Mesendoderm (in vitro differentiated cells): ENCODE measurements at regions not wholly inside any gene's neighbourhood (a gene's known extent, or its start where the extent isn't known, plus 50 kb on each side); places are given as distances from the start of the nearest gene placed in this dataset.
"Not testable (repeated sequence)": the region's sequence is repeated elsewhere in the genome, so short reads cannot be mapped to it uniquely, and the experiment has no call there.

ENCODE experiments used
- DNase-seq: peaks from one replicate; pipeline ENCODE4 v3.0.0; 2013
- H2AK5ac ChIP-seq: 2 replicates; pipeline ENCODE4 v1.6.1; 2013; ENCODE audit warnings: low read length, inconsistent platforms
- H2BK120ac ChIP-seq: 2 replicates; pipeline ENCODE4 v1.6.1; 2013; ENCODE audit warnings: low read depth, mild to moderate bottlenecking, low read length, moderate library complexity, mixed read lengths
- H2BK15ac ChIP-seq: replicated peaks from 2 replicates; pipeline ENCODE4 v1.6.1; 2013; ENCODE audit warnings: low read depth, mild to moderate bottlenecking, moderate library complexity
- H2BK5ac ChIP-seq: 2 replicates; pipeline ENCODE4 v1.6.1; 2013; ENCODE audit warnings: low read length, inconsistent platforms
- H3K18ac ChIP-seq: 2 replicates; pipeline ENCODE4 v1.6.1; 2013; ENCODE audit warnings: mild to moderate bottlenecking, low read length, mixed read lengths
- H3K23ac ChIP-seq: one replicate; pipeline ENCODE4 v1.6.1; 2013; ENCODE audit warnings: low read length
- H3K27ac ChIP-seq: 2 replicates; pipeline ENCODE4 v1.5.1; 2013; ENCODE audit warnings: low read depth, mild to moderate bottlenecking, inconsistent platforms, low read length, moderate library complexity
- H3K27me3 ChIP-seq: 2 replicates; pipeline ENCODE4 v1.6.1; 2013; ENCODE audit warnings: low read length, control low read depth, mild to moderate bottlenecking, inconsistent platforms; ENCODE audit not compliant: insufficient read depth, poor library complexity
- H3K36me3 ChIP-seq: 2 replicates; pipeline ENCODE4 v1.6.1; 2013; ENCODE audit warnings: low read length, inconsistent platforms; ENCODE audit not compliant: control insufficient read depth, insufficient read depth
- H3K4ac ChIP-seq: one replicate; pipeline ENCODE4 v1.6.1; 2013; ENCODE audit warnings: low read depth, mild to moderate bottlenecking, low read length, moderate library complexity
- H3K4me1 ChIP-seq: 2 replicates; pipeline ENCODE4 v1.6.1; 2013; ENCODE audit warnings: low read depth, low read length, inconsistent platforms; ENCODE audit not compliant: control insufficient read depth
- H3K4me2 ChIP-seq: 2 replicates; pipeline ENCODE4 v1.6.1; 2013; ENCODE audit warnings: low read length
- H3K4me3 ChIP-seq: 2 replicates; pipeline ENCODE4 v1.5.1; 2013; ENCODE audit warnings: mild to moderate bottlenecking, low read length
- H3K56ac ChIP-seq: one replicate; pipeline ENCODE4 v1.6.1; 2013; ENCODE audit warnings: low read length
- H3K79me1 ChIP-seq: 2 replicates; pipeline ENCODE4 v1.6.1; 2013; ENCODE audit warnings: low read length, inconsistent platforms
- H3K79me2 ChIP-seq: 2 replicates; pipeline ENCODE4 v1.6.1; 2013; ENCODE audit warnings: mild to moderate bottlenecking, low read length; ENCODE audit not compliant: control insufficient read depth, insufficient read depth
- H3K9ac ChIP-seq: 2 replicates; pipeline ENCODE4 v1.6.1; 2013; ENCODE audit warnings: low read length, inconsistent platforms
- H4K5ac ChIP-seq: one replicate; pipeline ENCODE4 v1.6.1; 2013; ENCODE audit warnings: low read length
- H4K8ac ChIP-seq: one replicate; pipeline ENCODE4 v1.6.1; 2013; ENCODE audit warnings: low read depth, mild to moderate bottlenecking, control low read depth, low read length, moderate library complexity
- WGBS: extraction: QIAGEN DNeasy Blood & Tissue Kit; methylation state at CpG from one replicate; pipeline ENCODE4 v1.1.7; 2013; ENCODE audit warnings: low lambda C conversion rate, missing lambda C conversion rate; ENCODE audit not compliant: insufficient coverage; ENCODE audit errors: extremely low coverage; 5-methylcytosine and 5-hydroxymethylcytosine counted together

DNA sequence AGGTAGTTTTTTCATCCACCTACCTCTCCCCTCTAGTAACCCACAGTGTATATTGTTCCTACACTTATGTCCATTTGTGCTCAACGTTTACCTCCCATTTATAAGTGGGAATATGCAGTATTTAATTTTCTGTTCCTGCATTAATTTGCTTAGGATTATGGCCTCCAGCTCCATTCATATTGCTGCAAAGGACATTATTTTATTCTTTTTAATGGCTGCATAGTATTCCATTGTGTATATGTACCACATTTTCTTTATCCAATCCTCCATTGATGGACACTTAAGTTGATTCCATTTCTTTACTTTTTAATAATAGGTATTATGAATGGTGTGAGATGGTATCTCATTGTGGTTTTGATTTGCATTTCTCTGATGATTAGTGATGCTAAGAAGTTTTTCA, 76.1 kb upstream of the GABRE start:
- no CpG with 5 or more reads among the region's 1 CpG for WGBS
- not testable (repeated sequence) for H2BK120ac ChIP-seq, H4K5ac ChIP-seq, H3K23ac ChIP-seq, H3K4me1 ChIP-seq, H3K4ac ChIP-seq, DNase-seq, H4K8ac ChIP-seq, H3K27me3 ChIP-seq, H3K36me3 ChIP-seq, H3K4me2 ChIP-seq, H3K79me2 ChIP-seq, H2BK5ac ChIP-seq, H3K18ac ChIP-seq, H2AK5ac ChIP-seq, H3K79me1 ChIP-seq, H3K56ac ChIP-seq, H3K27ac ChIP-seq, H3K9ac ChIP-seq, H3K4me3 ChIP-seq, H2BK15ac ChIP-seq

- Histone ChIP-seq H2AK5ac (no peak overlapping the region), H3K4ac (no peak overlapping the region), H3K27me3 (no peaks in the 10 kb centered on the region), H3K27ac (no peak overlapping the region), H3K18ac (no peak overlapping the region), H2BK15ac (no peak overlapping the region), H2BK120ac (no peak overlapping the region), H2BK5ac (no peak overlapping the region), H4K5ac (no peak overlapping the region), H3K79me2 (no peaks in the 10 kb centered on the region), H3K36me3 (no peaks in the 10 kb centered on the region), H3K4me2 (no peak overlapping the region), H3K4me3 (no peak overlapping the region), H3K9ac (no peak overlapping the region), H3K56ac (no peak overlapping the region), H3K79me1 (no peaks in the 10 kb centered on the region), H4K8ac (no peak overlapping the region), H3K4me1 (no peaks in the 10 kb centered on the region), H3K23ac (no peak overlapping the region)
- DNase-seq, result no peak
- no CpG with 5 or more reads among the region's 1 CpG for WGBS
Observed at GRCh38 chrX:152044383-152044782, 69.9 kb upstream of the GABRE start.

DNA sequence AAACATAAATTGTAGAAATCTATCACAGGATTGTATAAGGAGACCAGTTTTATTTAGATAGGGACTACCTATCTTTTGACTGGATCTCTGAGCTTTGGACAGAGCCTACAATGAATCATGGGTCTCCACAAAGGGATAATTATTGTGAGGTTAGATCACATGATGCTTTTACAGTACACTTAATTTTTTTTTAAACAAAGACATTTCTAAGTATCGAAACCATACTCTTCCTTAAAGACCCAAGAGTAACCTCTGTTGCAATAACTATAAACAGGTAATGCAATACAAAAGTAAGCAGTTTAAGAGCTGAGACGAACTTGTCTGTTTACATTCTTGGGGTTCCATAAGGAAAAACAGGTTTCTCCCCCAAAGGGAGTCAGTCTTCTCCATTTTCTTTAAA, 64.3 kb upstream of the GABRE start:
- Histone ChIP-seq H3K4me3 (no peak overlapping the region), H3K36me3 (no peaks in the 10 kb centered on the region), H3K56ac (no peak overlapping the region), H3K4me2 (no peak overlapping the region), H4K5ac (no peak overlapping the region), H3K9ac (no peak overlapping the region), H3K27me3 (no peaks in the 10 kb centered on the region), H2AK5ac (no peak overlapping the region), H3K4ac (no peak overlapping the region), H3K18ac (no peak overlapping the region), H2BK15ac (no peak overlapping the region), H3K79me1 (no peaks in the 10 kb centered on the region), H2BK5ac (no peak overlapping the region), H3K27ac (no peak overlapping the region), H3K23ac (no peak overlapping the region), H3K4me1 (no peaks in the 10 kb centered on the region), H2BK120ac (no peak overlapping the region), H3K79me2 (no peaks in the 10 kb centered on the region), H4K8ac (no peak overlapping the region)
- no peak for DNase-seq
- WGBS, result no CpG with 5 or more reads among the region's 2 CpGs

- Histone ChIP-seq H3K4ac (no peak overlapping the region), H3K4me2 (no peak overlapping the region), H3K27ac (no peak overlapping the region), H2BK5ac (no peak overlapping the region), H2BK120ac (no peak overlapping the region), H3K23ac (no peak overlapping the region), H2AK5ac (no peak overlapping the region), H3K79me2 (no peaks in the 10 kb centered on the region), H3K56ac (no peak overlapping the region), H3K18ac (no peak overlapping the region), H3K36me3 (no peaks in the 10 kb centered on the region), H3K9ac (no peak overlapping the region), H3K27me3 (no peaks in the 10 kb centered on the region), H3K4me3 (no peak overlapping the region), H4K8ac (no peak overlapping the region), H3K4me1 (no peaks in the 10 kb centered on the region), H4K5ac (no peak overlapping the region), H2BK15ac (no peak overlapping the region), H3K79me1 (no peaks in the 10 kb centered on the region)
- DNase-seq, result peak; percentile 1
- WGBS, result no CpG with 5 or more reads among the region's 1 CpG
Observed at GRCh38 chrX:152037183-152037582, 62.7 kb upstream of the GABRE start.

- not testable (repeated sequence) for H4K5ac ChIP-seq, H3K9ac ChIP-seq, H3K4ac ChIP-seq, H3K4me3 ChIP-seq, H3K27ac ChIP-seq, H2BK5ac ChIP-seq, H3K27me3 ChIP-seq, H3K36me3 ChIP-seq, H3K79me1 ChIP-seq, H4K8ac ChIP-seq, H3K4me1 ChIP-seq, H3K4me2 ChIP-seq, H3K18ac ChIP-seq, H2AK5ac ChIP-seq, H2BK120ac ChIP-seq, DNase-seq, H3K56ac ChIP-seq, H3K23ac ChIP-seq, H3K79me2 ChIP-seq, H2BK15ac ChIP-seq
- WGBS, result no CpG with 5 or more reads among the region's 1 CpG
Observed at GRCh38 chrX:152031346-152031745, 56.9 kb upstream of the GABRE start.

GRCh38 chrX:152028579-152028978, 54.1 kb upstream of the GABRE start:
- Histone ChIP-seq H3K9ac (no peak overlapping the region), H3K79me1 (no peaks in the 10 kb centered on the region), H3K36me3 (no peaks in the 10 kb centered on the region), H3K27me3 (no peaks in the 10 kb centered on the region), H3K56ac (no peak overlapping the region), H3K27ac (no peak overlapping the region), H3K23ac (no peak overlapping the region), H3K4me1 (no peaks in the 10 kb centered on the region), H2AK5ac (no peak overlapping the region), H2BK15ac (no peak overlapping the region), H3K79me2 (no peaks in the 10 kb centered on the region), H3K4me3 (no peak overlapping the region), H2BK120ac (no peak overlapping the region), H3K4ac (no peak overlapping the region), H3K18ac (no peak overlapping the region), H4K5ac (no peak overlapping the region), H3K4me2 (no peak overlapping the region), H2BK5ac (no peak overlapping the region), H4K8ac (no peak overlapping the region)
- peak; percentile 47 for DNase-seq
- no CpG with 5 or more reads among the region's 3 CpGs for WGBS
